Stimulated activated CD8-positive, alpha-beta memory T cell treated with anti-CD3 and anti-CD28 coated beads, Interleukin-7, amount 100 ng/mL, for 4 hours (primary cell): ENCODE measurements at regions not wholly inside any gene's neighbourhood (a gene's known extent, or its start where the extent isn't known, plus 50 kb on each side); places are given as distances from the start of the nearest gene placed in this dataset.

Experiments
- DNase-seq, 2 donors: peaks; one replicate each; pipeline ENCODE4 v3.0.0-alpha.2; 2020; ENCODE audit warnings: low read depth in 2 of 2

DNA sequence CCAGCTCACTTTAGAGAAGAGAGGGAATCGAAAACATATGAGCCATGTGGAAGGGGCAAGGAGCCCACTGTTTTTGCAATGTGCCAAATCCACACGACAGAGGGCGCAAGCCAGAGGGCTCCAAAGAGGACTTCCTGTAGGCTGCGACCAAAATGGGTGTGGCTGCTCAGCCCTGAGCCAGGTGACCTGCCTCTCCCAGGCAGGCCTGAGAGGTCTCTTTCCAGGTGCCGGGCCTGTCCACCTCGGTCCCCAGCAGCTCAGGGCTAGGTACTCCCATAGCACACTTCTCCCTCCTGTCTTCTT lies 153.8 kb downstream of the TTC32 start:
- no peak for DNase-seq

- DNase-seq = no peak
These were observed 154.3 kb downstream of the TTC32 start for GRCh38 chr2:19747310-19748072.

DNA sequence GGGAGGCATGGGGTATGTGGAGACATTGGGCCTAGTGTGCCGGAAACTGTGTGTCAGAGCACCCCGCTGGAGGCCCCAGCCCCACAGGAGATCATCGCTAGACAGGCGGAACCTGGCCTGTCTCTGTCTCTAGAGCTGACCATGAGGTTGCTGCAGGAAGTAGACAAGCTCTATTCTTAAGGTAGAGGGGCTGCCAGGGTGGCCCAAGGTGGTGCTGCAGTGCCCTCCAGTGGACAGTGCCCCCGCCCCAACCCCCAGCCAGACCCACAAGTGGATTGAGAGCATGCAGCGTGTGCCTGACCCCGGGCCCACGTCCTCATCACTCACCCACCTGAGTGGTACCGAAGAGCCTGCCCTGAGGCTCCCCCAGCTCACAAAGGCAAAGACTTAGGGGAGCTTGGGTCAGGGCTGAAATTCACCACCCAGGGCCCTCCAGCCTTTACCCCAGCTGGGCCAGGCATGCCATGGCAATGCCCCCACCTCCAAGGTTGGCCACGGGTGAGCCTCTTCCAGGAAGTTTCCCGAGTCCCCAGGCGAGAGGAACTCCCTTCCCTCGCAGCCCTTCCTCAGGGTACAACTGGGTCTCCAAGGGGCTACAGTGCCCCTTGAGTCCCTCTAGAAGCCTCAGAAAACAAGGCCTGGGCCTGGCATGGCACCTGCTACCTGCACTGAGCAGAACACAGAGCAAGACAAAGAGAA lies 155.0 kb downstream of the TTC32 start:
- no peak for DNase-seq

DNA sequence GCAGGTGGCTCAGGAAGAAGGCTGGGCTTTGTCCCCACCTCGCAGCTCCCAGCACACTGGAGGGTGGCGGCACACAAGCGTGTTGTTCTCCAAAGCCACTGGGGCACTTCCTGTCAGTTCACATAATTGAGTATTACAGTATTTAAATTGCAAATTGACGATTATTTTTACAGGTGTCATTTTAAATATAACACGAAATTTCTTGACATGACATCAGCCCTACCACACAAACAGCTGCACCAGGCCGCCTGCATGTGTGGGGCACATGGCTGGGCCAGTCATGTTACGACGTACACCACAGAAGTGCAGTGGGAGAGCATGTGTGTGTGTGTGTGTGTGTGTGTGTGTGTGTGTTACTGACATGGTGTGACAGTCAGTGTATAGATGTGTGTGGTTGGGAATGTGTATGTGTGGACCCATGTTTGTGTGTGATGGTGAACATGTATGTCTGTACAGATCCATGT lies 155.6 kb downstream of the TTC32 start:
- DNase-seq = no peak

DNA sequence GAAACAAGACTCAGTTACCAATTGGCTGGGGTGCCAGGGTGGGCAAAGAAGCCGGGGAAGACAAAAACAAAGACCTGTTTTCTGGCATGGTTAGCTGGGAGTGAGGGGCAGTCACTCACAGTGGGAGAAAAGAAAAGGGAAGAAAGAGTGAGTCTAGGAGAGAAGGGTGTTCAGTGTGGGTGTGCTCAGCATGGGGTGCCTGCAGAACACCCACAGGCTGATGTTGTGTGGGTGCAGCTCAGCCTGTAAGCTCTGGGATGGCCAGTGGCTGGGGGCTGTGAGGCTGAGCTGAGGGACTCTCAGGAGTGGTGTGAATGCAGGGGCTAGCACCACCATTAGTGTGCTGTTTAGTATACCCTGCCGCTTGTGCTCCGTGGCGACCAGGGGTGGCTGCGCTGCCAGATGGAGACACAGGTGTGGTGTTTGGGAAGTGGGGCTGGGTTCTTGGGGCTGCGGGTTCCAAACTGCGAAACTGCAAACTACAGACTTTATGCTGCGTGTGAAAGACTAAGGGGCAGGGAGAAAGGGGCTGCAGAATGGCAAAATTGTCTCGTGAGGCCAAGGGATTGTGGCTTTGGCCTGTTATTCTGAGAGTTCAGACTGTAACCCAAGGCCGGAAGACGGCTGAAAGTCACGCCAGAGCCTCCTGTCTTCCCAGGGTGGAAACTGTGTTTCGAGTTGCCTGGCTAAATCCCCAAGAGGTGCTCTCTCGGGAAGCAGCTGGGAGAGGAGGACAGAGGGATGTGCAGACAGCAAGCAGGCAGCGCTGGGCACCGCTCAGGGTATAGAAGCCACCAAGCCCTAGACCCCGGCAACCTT lies 156.3 kb downstream of the TTC32 start:
- no peak for DNase-seq

GRCh38 chr2:19744456-19745199 lies 157.2 kb downstream of the TTC32 start:
- no peak for DNase-seq

- DNase-seq = no peak
These were observed 158.1 kb downstream of the TTC32 start for GRCh38 chr2:19743641-19744040.

- no peak for DNase-seq
These were observed 158.9 kb downstream of the TTC32 start for GRCh38 chr2:19742872-19743271.

GRCh38 chr2:19739256-19739655 lies 162.5 kb downstream of the TTC32 start:
- no peak for DNase-seq

DNA sequence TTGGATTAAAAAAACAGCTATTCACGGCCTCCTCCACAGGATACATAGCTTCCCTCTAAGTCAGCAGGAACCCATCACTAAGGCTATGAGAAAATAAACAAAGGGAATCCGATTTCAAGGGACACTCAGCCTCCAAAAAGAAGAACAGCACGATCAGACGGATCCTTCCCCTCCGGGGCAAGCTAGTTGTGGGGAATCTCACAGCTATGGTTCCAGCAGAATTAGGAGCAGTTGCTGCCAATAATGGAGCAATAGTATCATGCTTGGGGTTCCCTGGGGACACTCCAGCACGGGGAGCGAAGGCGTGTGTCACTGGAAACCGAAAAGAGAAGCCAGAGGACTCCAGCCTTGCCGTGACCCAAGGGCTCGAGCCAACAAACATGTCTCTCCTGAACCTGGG lies 163.1 kb downstream of the TTC32 start:
- DNase-seq = no peak

GRCh38 chr2:19736191-19736831 lies 165.5 kb downstream of the TTC32 start:
- DNase-seq = no peak

- no peak for DNase-seq
These were observed 167.8 kb downstream of the TTC32 start for GRCh38 chr2:19733951-19734425.

- DNase-seq = no peak
These were observed 168.4 kb downstream of the TTC32 start for GRCh38 chr2:19733390-19733789.

DNA sequence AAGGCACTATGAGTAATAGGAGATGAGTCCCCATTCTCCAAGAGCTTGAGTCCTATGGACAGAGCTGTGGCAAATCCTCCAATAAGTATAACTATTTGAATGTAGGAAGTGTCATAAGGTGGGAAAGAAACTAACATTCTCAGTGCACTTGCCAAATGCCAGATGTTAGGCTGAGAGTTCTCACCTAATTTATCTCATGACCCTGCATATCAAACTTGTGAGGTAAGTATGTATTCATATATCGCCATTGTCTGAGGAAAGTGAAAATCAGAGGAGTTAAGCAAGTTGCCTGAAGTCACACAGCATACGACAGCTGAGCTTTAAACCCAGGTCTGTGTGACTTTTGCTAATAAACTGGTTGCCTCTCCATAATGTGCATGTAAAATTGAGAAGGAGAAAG lies 169.5 kb downstream of the TTC32 start:
- DNase-seq = no peak

- no peak for DNase-seq
These were observed 170.3 kb downstream of the TTC32 start for GRCh38 chr2:19731515-19731914.

- no peak for DNase-seq
These were observed 170.7 kb downstream of the TTC32 start for GRCh38 chr2:19731037-19731436.

DNA sequence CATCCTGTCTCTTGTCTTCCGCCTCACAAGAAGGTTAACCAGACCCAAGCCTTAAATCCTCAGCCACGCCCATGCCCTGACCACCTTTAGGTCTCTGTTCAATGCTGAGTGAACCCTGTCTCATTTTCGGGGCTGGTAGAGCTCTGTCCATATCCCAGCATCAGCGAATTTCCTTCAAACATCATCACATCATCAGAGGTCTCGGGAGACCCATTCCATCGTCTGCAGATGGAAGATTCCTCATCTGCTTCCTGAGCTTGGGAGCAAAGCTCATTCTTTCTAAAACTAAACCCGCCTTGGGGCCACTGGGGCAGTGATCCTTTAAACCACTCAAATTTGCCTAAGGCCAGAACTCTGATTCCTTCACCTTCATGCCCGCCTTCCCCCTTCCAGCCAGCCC lies 173.7 kb downstream of the TTC32 start:
- no peak for DNase-seq

- DNase-seq = no peak
These were observed 176.4 kb downstream of the TTC32 start for GRCh38 chr2:19725392-19725791.

DNA sequence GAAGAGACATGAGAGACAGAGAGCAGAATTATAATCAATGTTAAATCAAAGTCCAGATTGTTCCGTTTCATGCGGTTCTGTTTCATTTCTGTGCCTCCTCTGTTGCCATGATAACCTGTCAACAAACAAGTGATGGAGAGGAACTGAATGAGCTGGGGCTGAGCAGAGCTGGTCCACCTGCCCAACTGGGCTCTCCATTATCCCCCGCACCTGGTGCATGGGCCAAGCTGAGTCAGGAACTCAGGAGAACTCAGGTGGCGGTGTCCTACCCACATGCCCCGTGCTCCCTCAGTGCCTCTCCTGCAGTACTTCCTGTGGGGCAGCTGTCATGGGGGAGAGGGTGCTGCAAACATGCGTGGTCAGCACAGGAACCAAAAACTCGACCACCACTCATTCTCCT lies 178.8 kb downstream of the TTC32 start:
- no peak for DNase-seq

DNA sequence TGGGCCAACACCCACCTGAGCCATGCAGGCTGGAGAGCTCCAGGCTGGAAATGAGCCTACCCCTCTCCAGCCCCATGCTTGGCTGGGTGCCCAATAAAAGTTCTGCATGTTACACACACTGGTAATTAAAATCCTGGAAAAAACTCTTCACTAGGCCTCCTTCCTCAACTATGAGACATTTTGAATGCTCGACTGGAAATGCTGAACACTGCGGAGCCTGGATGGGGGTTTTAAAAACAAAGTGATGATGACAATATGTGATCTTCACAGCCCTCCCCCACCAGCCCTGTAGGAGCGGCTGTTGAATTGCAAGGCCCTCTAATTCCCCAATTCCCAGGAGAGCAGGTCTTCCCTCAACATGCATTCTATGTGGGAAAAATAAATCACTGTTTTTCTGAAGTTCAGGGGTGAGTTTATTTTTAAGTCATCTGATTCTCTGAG lies 179.2 kb downstream of the TTC32 start:
- DNase-seq = no peak

GRCh38 chr2:19720306-19720705 lies 181.5 kb downstream of the TTC32 start:
- no peak for DNase-seq
